Breast epithelium (tissue), 3 donors: ENCODE measurements at regions not wholly inside any gene's neighbourhood (a gene's known extent, or its start where the extent isn't known, plus 50 kb on each side); places are given as distances from the start of the nearest gene placed in this dataset.

Source experiments
- CTCF ChIP-seq, 3 donors: fragments of 450-650 bp; IDR thresholded peaks; one replicate each; pipeline ENCODE4 v1.5.1; 2016 to 2017; ENCODE audit warnings: antibody characterized with exemption in 3 of 3, mild to moderate bottlenecking in 3 of 3, moderate library complexity in 3 of 3
- POLR2AphosphoS5 ChIP-seq, 3 donors: sonication (generic); formaldehyde crosslinking; IDR thresholded peaks; one replicate each; pipeline ENCODE4 v1.6.1; 2017; ENCODE audit warnings: antibody characterized with exemption in 3 of 3

GRCh38 chr1:232191560-232191959 is 438.4 kb downstream of the SIPA1L2 start:
- TF ChIP-seq POLR2AphosphoS5 (IDR thresholded peaks at IDR 0.05) (no peak), CTCF (IDR thresholded peaks at IDR 0.05) (no peak)
